Esophagus muscularis mucosa (tissue), 4 donors: ENCODE measurements at regions not wholly inside any gene's neighbourhood (a gene's known extent, or its start where the extent isn't known, plus 50 kb on each side); places are given as distances from the start of the nearest gene placed in this dataset.

Experiments
- EP300 ChIP-seq: sonication (generic); formaldehyde crosslinking; IDR thresholded peaks from one replicate; pipeline ENCODE4 v1.6.1; 2017; ENCODE audit warnings: antibody characterized with exemption
- POLR2AphosphoS5 ChIP-seq, 2 donors: sonication (generic); formaldehyde crosslinking; IDR thresholded peaks; one replicate each; pipeline ENCODE4 v1.6.1; 2017; ENCODE audit warnings: antibody characterized with exemption in 2 of 2
- TF ChIP-seq, protein P1 (sequence below), 3 experiments: fragments of 200-600 bp in 2 of 3; fragments of 450-650 bp in 1 of 3; sonication (generic) in 2 of 3; IDR thresholded peaks; one replicate each; pipeline ENCODE4 v1.5.1; 2017 to 2019; ENCODE audit warnings: antibody characterized with exemption in 3 of 3, mild to moderate bottlenecking in 2 of 3, moderate library complexity in 1 of 3

DNA sequence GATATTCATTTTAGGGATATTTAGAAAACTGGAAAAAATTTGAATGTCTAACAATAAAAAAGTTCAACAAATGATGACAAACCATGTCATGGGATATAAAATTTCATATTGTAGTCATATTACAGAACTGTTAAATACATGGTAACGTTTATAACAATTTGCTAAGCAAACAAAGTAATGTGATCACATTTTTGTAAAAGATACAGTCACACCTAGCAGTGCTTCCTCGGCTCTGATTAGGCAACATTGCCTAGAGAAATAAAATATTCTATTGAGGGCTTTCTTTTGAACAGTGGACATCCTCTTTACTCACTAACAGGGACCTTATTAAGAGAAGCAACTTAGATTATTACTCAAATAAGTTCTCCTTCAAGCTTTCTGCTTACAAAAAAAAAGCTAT is 605.5 kb downstream of the GATA3 start:
- TF ChIP-seq, protein P1, sequence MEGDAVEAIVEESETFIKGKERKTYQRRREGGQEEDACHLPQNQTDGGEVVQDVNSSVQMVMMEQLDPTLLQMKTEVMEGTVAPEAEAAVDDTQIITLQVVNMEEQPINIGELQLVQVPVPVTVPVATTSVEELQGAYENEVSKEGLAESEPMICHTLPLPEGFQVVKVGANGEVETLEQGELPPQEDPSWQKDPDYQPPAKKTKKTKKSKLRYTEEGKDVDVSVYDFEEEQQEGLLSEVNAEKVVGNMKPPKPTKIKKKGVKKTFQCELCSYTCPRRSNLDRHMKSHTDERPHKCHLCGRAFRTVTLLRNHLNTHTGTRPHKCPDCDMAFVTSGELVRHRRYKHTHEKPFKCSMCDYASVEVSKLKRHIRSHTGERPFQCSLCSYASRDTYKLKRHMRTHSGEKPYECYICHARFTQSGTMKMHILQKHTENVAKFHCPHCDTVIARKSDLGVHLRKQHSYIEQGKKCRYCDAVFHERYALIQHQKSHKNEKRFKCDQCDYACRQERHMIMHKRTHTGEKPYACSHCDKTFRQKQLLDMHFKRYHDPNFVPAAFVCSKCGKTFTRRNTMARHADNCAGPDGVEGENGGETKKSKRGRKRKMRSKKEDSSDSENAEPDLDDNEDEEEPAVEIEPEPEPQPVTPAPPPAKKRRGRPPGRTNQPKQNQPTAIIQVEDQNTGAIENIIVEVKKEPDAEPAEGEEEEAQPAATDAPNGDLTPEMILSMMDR (IDR thresholded peaks at IDR 0.05): no peak
- no peak for TF ChIP-seq EP300
- TF ChIP-seq POLR2AphosphoS5 (IDR thresholded peaks at IDR 0.05): no peak
